Stomach (tissue), 8 donors: ENCODE measurements at regions not wholly inside any gene's neighbourhood (a gene's known extent, or its start where the extent isn't known, plus 50 kb on each side); places are given as distances from the start of the nearest gene placed in this dataset.
A peak's percentile ranks its signal among the peaks of the same experiment; 100 is the strongest.

Source experiments
- DNase-seq, 2 donors: peaks; one replicate each; pipeline versions ENCODE4 v3.0.0 to v3.0.0-alpha.2; 2013 to 2019
- H3K27ac ChIP-seq, 5 donors: fragments of 200-600 bp in 4 of 5; sonication (generic) in 4 of 5; one replicate each; pipeline ENCODE4 v1.5.1; 2013 to 2019; ENCODE audit warnings: mild to moderate bottlenecking in 1 of 5, moderate library complexity in 1 of 5
- H3K27me3 ChIP-seq, 3 donors: fragments of 200-600 bp; sonication (generic); one replicate each; pipeline ENCODE4 v1.5.1; 2017 to 2019; ENCODE audit warnings: mixed run types in 1 of 3
- H3K36me3 ChIP-seq, 4 donors: fragments of 200-600 bp; sonication (generic); 1 replicate in 3 of 4; 2 replicates in 1 of 4; pipeline ENCODE4 v1.5.1; 2016 to 2019
- H3K4me1 ChIP-seq, 4 donors: fragments of 200-600 bp; sonication (generic); one replicate each; pipeline ENCODE4 v1.5.1; 2016 to 2019
- H3K4me3 ChIP-seq, 4 donors: fragments of 200-600 bp; sonication (generic) in 3 of 4; one replicate each; pipeline ENCODE4 v1.5.1; 2016 to 2019; ENCODE audit warnings: mild to moderate bottlenecking in 1 of 4
- H3K9me3 ChIP-seq, 4 donors: fragments of 200-600 bp; sonication (generic); one replicate each; pipeline ENCODE4 v1.5.1; 2016 to 2019
- EP300 ChIP-seq: sonication (generic); formaldehyde crosslinking; IDR thresholded peaks from one replicate; pipeline ENCODE4 v1.6.1; 2017; ENCODE audit warnings: antibody characterized with exemption
- POLR2A ChIP-seq, 4 donors: fragments of 450-650 bp; IDR thresholded peaks; one replicate each; pipeline ENCODE4 v1.6.1; 2016; ENCODE audit warnings: antibody characterized with exemption in 4 of 4, control low read depth in 2 of 4, mild to moderate bottlenecking in 1 of 4, moderate library complexity in 1 of 4
- POLR2AphosphoS5 ChIP-seq, 3 donors: sonication (generic); formaldehyde crosslinking; IDR thresholded peaks; one replicate each; pipeline ENCODE4 v1.6.1; 2016; ENCODE audit warnings: antibody characterized with exemption in 3 of 3
- WGBS, 5 donors: extraction: QIAGEN DNeasy Blood & Tissue Kit in 3 of 5; methylation state at CpG; one replicate each; pipeline versions ENCODE4 v1.1.5 to v1.1.7; 2013 to 2018; 5-methylcytosine and 5-hydroxymethylcytosine counted together
- intact Hi-C: fragments of 100-400 bp; cut with DNase I; formaldehyde crosslinking; loops from one replicate; pipeline ENCODE4 v1.15.1; 2023; ENCODE audit warnings: low total_unique reads
- TF ChIP-seq, protein P1 (sequence below), 7 experiments: fragments of 450-650 bp in 4 of 7; fragments of 200-600 bp in 3 of 7; sonication (generic) in 3 of 7; IDR thresholded peaks; one replicate each; pipeline ENCODE4 v1.5.1; 2016 to 2019; ENCODE audit warnings: antibody characterized with exemption in 7 of 7, control low read depth in 2 of 7, mild to moderate bottlenecking in 1 of 7
- donor health status: healthy with polysubstance abuse.
- donor health status: Bipolar disorder and iron deficiency.
- donor health status: healthy.

DNA sequence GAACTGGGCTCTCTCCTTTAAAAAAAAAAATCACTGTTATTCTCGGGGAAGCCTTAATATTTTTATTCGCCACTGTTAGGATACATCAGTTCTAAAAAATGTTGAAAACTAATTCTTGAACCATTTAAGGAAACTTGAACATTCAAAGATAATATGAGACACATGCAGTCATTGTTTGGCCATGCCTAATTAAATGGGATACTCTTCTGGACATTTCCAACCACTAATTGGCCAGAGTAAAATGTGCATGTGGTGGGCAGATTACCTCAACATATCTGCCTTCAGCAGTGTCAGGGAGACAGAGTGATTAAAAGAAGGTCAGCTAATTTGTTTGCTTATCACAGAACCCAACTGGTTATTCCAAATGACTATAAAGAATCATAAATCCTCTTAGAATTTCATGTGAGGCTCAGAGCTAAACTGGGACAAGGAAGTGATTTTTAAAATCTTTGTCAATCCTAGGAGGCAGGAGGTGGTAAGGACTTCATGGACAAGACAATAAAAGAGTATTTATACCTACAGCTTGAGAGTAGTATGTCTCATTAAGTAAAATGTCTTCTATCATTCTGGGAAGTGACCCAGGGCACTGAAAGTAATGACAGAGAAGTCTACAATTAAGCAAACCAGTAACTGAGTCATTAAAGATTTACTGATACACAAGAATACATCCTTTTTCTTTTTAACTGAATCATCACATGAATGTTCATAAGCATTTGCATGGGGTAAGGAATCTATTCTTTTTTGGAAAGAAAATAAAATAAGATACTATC, 242.9 kb upstream of the TRPM3 start:
- intact Hi-C loops: no loop called here
- H3K27me3 ChIP-seq: no peaks in the 10 kb centered on the region
- WGBS, 5 donors: 88 to 92% (median 92%) methylated on average over 2 of the region's 2 CpGs
- no peaks in the 10 kb centered on the region for H3K4me1 ChIP-seq
- no peak for DNase-seq
- TF ChIP-seq EP300 (no peak), POLR2AphosphoS5 (IDR thresholded peaks at IDR 0.05) (no peak), POLR2A (IDR thresholded peaks at IDR 0.05) (no peak)
- TF ChIP-seq, protein P1, sequence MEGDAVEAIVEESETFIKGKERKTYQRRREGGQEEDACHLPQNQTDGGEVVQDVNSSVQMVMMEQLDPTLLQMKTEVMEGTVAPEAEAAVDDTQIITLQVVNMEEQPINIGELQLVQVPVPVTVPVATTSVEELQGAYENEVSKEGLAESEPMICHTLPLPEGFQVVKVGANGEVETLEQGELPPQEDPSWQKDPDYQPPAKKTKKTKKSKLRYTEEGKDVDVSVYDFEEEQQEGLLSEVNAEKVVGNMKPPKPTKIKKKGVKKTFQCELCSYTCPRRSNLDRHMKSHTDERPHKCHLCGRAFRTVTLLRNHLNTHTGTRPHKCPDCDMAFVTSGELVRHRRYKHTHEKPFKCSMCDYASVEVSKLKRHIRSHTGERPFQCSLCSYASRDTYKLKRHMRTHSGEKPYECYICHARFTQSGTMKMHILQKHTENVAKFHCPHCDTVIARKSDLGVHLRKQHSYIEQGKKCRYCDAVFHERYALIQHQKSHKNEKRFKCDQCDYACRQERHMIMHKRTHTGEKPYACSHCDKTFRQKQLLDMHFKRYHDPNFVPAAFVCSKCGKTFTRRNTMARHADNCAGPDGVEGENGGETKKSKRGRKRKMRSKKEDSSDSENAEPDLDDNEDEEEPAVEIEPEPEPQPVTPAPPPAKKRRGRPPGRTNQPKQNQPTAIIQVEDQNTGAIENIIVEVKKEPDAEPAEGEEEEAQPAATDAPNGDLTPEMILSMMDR (IDR thresholded peaks at IDR 0.05): no peak
- no peak overlapping the region for H3K27ac ChIP-seq
- no peaks in the 10 kb centered on the region for H3K36me3 ChIP-seq
- no peaks in the 10 kb centered on the region for H3K9me3 ChIP-seq
- no peak overlapping the region for H3K4me3 ChIP-seq

DNA sequence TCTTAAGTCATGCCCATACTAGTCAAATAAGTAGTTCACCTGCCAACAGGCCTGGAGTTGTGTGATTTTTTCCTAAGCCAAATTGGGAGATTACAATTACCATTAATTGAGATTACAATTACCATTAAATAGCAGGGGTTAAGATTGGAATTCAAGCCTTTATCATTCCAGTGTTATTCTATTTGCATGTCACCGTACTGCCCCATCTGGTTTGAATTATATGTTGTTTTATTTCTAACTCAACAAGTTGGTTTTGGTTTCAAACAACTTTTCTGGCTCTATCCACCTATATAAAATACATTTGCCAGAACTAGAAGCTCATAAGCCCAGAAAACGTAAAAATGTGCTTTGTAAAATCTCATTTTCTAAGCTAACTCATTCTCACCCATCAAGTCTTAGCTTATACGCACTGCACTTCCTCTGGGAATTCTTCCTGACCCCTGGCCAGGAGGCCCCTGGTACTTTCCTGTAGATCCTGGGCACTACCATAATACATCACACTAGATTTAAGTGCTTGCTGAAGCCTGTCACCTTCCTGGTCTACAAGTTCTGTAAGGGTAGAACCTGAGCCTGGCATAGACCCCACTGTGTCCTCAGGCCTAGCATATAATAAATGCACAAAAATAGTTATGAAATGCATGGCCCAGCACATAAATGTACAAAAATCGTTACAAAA, 242.0 kb upstream of the TRPM3 start:
- WGBS, 5 donors: 71 to 79% (median 75%) methylated on average over 4 of the region's 4 CpGs
- TF ChIP-seq POLR2A (IDR thresholded peaks at IDR 0.05) (no peak), POLR2AphosphoS5 (IDR thresholded peaks at IDR 0.05) (no peak), EP300 (no peak)
- TF ChIP-seq, protein P1 (IDR thresholded peaks at IDR 0.05): no peak
- Histone ChIP-seq H3K36me3 (no peaks in the 10 kb centered on the region), H3K27ac (no peak overlapping the region), H3K27me3 (no peaks in the 10 kb centered on the region), H3K4me1 (no peaks in the 10 kb centered on the region), H3K4me3 (no peak overlapping the region), H3K9me3 (no peaks in the 10 kb centered on the region)
- no peak for DNase-seq
- intact Hi-C loops: no loop called here

DNA sequence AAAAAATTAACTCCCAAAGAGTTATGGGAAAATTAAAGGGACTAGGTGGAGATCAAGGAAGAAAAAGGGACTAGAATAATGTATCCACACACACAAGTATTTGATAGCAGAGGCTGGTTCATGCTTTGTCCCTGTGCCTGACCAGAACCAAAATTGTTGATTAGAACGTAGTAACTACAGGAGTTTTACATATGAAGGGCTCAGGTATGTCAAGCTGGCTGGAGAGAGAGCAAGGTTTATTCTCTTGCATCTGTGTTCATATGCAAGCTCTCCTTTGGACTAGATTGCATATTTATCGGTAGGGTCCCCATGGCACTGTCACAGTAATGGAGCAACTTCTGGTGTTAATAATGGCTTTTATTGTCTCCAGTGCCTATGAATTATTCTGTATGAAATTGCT, 239.9 kb upstream of the TRPM3 start:
- no peak for DNase-seq
- H3K9me3 ChIP-seq: no peaks in the 10 kb centered on the region
- no peaks in the 10 kb centered on the region for H3K27me3 ChIP-seq
- no peaks in the 10 kb centered on the region for H3K4me1 ChIP-seq
- no peak for TF ChIP-seq POLR2A (IDR thresholded peaks at IDR 0.05)
- TF ChIP-seq, protein P1 (IDR thresholded peaks at IDR 0.05): no peak
- TF ChIP-seq EP300: no peak
- TF ChIP-seq POLR2AphosphoS5 (IDR thresholded peaks at IDR 0.05): no peak
- H3K27ac ChIP-seq: no peak overlapping the region
- intact Hi-C loops: no loop called here
- no peak overlapping the region for H3K4me3 ChIP-seq
- 72 to 81% (median 78%) methylated on average over 2 of the region's 2 CpGs for WGBS, 5 donors
- no peaks in the 10 kb centered on the region for H3K36me3 ChIP-seq

DNA sequence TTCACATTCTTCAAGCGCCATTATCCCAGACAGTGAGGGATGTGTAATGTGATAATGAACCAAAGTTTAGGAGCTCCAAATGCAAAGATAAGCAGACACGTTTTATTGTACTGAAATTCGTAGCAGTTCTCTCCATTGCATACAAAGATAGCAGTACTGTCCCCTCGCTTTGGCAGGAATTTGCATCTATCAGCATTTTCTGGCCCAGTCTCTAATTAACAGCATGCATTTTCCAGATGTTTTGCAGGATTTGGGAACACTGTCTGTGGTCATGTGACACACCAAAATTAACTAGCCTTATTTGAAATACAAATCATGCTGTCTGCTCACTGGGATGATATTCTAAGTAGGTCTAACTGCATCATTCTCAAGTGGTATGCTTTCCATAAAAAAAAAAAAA, 235.9 kb upstream of the TRPM3 start:
- peak in 1 of 2 donors; percentile 38 for DNase-seq
- TF ChIP-seq, protein P1 (IDR thresholded peaks at IDR 0.05): no peak
- H3K4me1 ChIP-seq: no peaks in the 10 kb centered on the region
- H3K36me3 ChIP-seq: no peaks in the 10 kb centered on the region
- no peak overlapping the region for H3K4me3 ChIP-seq
- WGBS, 5 donors: 41 to 47% (median 43%) methylated on average over 4 of the region's 4 CpGs
- H3K9me3 ChIP-seq: no peaks in the 10 kb centered on the region
- intact Hi-C loops: no loop called here
- no peak overlapping the region for H3K27ac ChIP-seq
- H3K27me3 ChIP-seq: no peaks in the 10 kb centered on the region
